GM21515 (cell line): ENCODE measurements at regions not wholly inside any gene's neighbourhood (a gene's known extent, or its start where the extent isn't known, plus 50 kb on each side); places are given as distances from the start of the nearest gene placed in this dataset.
"Not testable (repeated sequence)": the region's sequence is repeated elsewhere in the genome, so short reads cannot be mapped to it uniquely, and the experiment has no call there.

Source experiments
- ATAC-seq: cut with Tn5 transposase; IDR thresholded peaks from one replicate; pipeline ENCODE4 v1.9.1; 2021; ENCODE audit not compliant: unreplicated experiment

- ATAC-seq, result no peak
These were observed 125.1 kb upstream of the STARD13 start for GRCh38 chr13:33410619-33411018.

DNA sequence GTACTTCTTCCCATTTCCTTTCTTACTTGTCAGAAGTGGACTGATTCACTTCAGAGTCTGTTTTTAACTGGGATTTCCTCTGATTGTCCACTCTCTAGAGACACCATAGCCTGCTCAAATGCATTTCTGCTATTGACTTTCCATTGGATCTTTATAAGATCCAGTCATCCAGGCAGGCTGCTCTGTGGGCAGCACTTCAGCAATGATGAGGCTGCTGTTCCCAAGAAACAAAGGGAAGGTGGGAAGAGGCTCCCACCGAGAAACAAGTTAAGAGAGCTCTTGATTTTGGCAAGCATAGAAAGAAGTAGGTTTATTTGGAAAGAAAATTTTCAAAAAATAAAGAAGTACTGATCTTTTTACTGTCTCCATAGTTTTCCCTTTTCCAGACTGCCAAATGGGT lies 125.8 kb upstream of the STARD13 start:
- ATAC-seq, result no peak

GRCh38 chr13:33415822-33416221 lies 130.3 kb upstream of the STARD13 start:
- no peak for ATAC-seq

GRCh38 chr13:33418224-33418953 lies 132.8 kb upstream of the STARD13 start:
- ATAC-seq, result not testable (repeated sequence)

GRCh38 chr13:33420117-33420516 lies 134.6 kb upstream of the STARD13 start:
- ATAC-seq, result not testable (repeated sequence)

GRCh38 chr13:33426131-33426530 lies 140.6 kb upstream of the STARD13 start:
- no peak for ATAC-seq

DNA sequence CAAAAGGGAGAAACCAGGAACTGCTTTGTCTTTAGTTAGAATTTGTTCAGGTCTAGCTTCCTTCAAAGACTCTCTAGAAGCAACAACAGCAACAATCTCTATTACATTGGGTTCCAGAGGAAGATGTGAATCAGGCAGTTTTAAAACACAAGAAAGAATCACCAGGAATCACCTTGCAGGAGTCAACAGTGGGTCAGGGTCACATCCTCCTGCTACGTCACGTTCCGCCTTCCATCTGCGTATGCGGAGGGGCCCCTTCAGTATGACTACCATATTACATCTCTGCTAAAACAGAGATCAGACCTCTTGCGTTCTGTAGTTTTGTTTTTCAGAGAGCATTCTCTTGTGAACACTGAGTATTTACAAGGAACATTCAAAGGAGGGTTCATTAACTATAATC lies 147.8 kb upstream of the STARD13 start:
- ATAC-seq, result no peak

DNA sequence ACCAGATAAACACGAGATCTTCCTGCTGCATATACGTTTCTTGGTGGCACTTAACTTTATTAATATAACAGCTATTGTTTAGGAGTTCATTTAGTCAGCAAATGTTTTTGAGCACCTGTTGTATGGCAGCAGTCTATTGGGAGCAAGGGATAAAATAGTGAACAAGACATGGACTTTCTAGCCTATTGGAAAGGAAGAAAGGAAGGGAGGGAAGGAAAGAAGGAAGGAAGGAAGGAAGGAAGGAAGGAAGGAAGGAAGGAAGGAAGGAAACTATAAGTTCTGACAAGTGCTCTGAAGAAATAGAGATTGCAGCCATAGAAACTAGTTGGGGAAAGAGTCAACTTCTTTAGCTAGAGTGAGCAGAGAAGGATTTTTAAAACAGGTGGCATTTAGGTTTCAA lies 149.1 kb upstream of the STARD13 start:
- ATAC-seq, result no peak

GRCh38 chr13:33435207-33435606 lies 149.7 kb upstream of the STARD13 start:
- no peak for ATAC-seq

GRCh38 chr13:33438918-33439317 lies 153.4 kb upstream of the STARD13 start:
- ATAC-seq, result no peak

DNA sequence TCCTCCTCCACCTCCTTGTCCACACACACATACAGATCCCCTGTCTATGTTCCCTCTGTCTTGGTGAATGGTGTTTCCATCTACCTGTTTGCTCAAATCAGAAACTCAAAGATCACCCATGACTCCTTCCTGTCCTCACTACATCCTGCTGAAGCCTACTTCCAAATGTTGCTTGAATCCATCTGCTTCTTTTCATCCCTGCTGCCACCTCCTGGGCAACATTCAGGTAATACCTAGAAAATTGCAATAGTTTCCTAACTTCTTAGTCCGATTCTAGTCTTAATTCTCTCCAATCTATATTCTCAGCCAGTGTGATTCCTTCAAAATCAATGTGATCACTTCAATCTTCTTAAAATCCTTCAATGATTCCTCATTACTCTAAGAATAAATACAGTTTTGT lies 155.5 kb upstream of the STARD13 start:
- ATAC-seq, result no peak

GRCh38 chr13:33445024-33445423 lies 159.5 kb upstream of the STARD13 start:
- no peak for ATAC-seq

- no peak for ATAC-seq
These were observed 159.9 kb upstream of the STARD13 start for GRCh38 chr13:33445476-33445875.

DNA sequence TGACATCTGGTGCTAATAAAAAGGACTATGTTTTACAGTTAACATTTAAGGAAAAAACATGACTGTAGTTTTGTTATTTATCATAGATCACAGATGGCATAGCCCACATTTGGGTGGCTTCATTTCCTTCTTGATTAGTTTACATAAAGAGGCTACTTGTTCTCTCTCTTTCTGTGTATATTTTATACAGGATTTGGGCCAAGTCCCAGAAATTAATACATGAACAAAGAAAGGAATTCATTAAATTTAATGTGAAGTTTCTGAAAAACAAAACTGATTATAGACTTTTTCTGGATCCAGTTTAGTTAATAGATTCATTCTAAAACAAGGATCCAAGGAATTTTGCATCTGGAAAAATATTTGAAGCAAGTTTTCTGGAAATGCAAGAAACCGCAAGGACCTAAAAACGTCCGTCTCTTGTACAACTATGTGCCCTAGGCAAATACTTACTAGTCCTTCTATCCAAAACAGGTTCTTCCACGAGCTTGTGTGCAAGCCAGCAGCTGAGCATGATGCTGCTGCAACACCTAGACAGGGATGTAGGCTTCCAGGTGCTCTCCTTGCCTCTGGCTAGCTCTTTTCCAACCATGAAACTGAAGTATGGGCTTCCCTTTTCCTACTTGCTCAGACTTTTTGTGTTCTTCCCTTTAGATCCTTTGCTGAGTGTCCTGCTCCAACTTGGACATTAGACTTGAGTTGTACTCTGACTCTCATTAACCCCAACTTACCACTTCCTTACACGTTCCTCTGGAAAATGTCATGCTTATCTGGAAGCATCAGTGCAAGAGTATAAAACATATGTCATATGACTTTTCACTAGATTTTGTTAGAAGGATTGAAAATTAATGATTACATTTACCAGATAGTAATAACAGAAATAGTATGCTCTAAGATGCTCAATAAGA lies 161.5 kb upstream of the STARD13 start:
- no peak for ATAC-seq

- ATAC-seq, result no peak
These were observed 163.3 kb upstream of the STARD13 start for GRCh38 chr13:33448889-33449288.

DNA sequence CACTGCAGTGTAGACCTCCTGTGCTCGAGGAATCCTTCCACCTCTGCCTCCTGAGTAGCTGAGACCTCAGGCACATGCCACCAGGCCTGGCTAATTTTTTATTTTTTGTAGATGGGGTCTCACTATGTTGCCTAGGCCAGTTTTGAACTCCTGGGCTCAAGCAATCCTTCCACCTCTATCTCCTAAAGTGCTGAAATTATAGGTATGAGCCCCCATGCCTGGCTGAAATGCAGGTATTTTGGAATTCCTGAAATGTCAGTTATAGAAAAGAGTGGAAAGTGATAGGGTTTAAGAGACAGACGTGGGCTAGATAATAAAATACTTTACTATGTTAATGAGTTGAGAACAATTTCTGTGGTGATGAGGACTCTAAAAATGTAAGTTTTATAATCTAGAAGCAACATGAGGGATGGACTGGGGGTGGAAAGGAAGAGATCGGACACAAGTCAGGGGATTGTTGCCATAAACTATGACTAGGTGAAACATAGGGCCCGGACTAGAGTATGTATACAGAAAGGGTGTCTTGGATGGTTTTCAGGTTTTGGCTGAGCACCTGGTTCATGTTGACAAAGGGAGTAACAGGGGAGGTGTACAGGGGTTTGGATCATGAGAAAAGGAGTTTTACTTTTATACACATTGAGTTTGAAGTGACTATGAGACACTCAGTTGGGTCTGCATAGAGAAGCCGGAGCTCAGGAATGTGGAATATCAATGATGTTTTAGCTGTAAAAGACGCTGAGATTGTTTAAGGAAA lies 165.6 kb upstream of the STARD13 start:
- ATAC-seq, result no peak

- ATAC-seq, result no peak
These were observed 167.4 kb upstream of the STARD13 start for GRCh38 chr13:33452873-33453517.

DNA sequence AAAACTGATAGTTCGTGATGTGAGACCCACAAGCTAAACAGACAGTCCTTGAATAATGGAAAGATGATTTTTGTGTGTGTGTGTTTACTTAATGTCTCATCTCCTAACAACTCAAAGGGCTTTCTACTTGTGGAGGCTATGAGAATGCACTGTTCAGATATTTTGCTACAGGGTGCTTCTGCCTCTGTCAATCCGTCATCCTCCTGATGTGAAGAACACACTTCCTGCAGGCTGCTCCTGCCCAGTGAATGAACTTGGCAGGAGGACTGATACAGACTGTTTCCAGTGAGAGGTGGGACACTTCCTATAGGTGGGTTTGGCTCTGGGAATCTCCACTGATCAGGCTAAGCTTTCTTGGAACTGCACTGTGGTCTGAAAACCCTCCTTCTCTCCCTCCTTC lies 168.4 kb upstream of the STARD13 start:
- no peak for ATAC-seq

GRCh38 chr13:33454844-33455705 lies 169.5 kb upstream of the STARD13 start:
- no peak for ATAC-seq

DNA sequence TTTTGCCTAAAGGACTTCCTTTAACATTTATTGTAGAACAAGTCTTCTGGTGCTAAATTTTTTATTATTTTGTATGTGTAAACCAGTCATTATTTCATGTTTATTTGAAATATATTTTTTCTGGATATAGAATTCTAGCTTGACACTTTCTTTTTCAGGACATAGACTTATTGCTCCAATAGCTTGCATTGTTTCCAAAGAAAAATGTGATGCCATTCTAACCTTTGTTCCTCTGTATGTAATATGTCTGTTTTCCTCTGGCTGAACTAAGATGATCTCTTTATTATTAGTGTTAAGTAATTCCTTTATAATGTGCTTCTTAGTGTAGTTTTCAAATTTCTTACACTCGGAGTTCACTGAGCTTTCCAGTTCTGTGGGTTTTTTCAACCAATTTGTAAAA lies 174.1 kb upstream of the STARD13 start:
- ATAC-seq, result no peak
